K562 (cell line): ENCODE measurements at regions not wholly inside any gene's neighbourhood (a gene's known extent, or its start where the extent isn't known, plus 50 kb on each side); places are given as distances from the start of the nearest gene placed in this dataset.

Experiments used
- ATAC-seq: fragments of 200-7000 bp; cut with Tn5 transposase; 3 replicates; pipeline ENCODE4 v1.9.1; 2020; ENCODE audit warnings: moderate library complexity
- BruUV-seq: library from RNA; stranded (reverse); fragments of 400-500 nt; replicated peaks from 2 replicates; lab custom pipeline; 2021; lab: Mats Ljungman, UMichigan
- CTCF ChIA-PET: fragments of 300-600 bp; formaldehyde crosslinking; extraction: SDS; loops from one replicate; lab custom pipeline; 2021; ENCODE audit warnings: low intra/inter-chr PET ratio; lab: Yijun Ruan, JAX
- POLR2A ChIA-PET: fragments of 300-600, 350-650 bp; sonication (Branson Sonifier 250); formaldehyde crosslinking; extraction: SDS; loops from one replicate; lab custom pipeline; 2021; ENCODE audit warnings: antibody characterized with exemption, inconsistent platforms; lab: Yijun Ruan, JAX
- DNase-seq, 4 experiments: peaks; one replicate each; pipeline versions ENCODE4 v3.0.0 to v3.0.0-alpha.2; 2011 to 2018; ENCODE audit warnings: low spot score in 3 of 4, mixed read lengths in 3 of 4; ENCODE audit errors: extremely low read depth in 1 of 4
- FAIRE-seq: peaks from 2 replicates; lab custom pipeline; 2011; peaks lifted over from hg19 to GRCh38; lab: Jason Lieb, UNC
- H2AFZ ChIP-seq: 2 replicates; pipeline ENCODE4 v1.6.0; 2011; ENCODE audit warnings: low read depth, low read length, control low read depth, inconsistent platforms
- H3K27ac ChIP-seq: fragments of 200-600 bp; 3 replicates; pipeline ENCODE4 v1.8.0; 2011; ENCODE audit warnings: low read depth, mild to moderate bottlenecking, control low read depth, inconsistent platforms, low read length, moderate library complexity, mixed read lengths; ENCODE audit errors: extremely low read depth
- H3K27me3 ChIP-seq, 2 experiments: fragments of 300-600 bp in 1 of 2; 2 replicates in 1 of 2; 3 replicates in 1 of 2; pipeline versions ENCODE4 v1.6.0 to v1.8.0; 2011; ENCODE audit warnings: inconsistent platforms in 2 of 2, low read length in 2 of 2, mild to moderate bottlenecking in 1 of 2, mixed read lengths in 1 of 2, moderate library complexity in 1 of 2; ENCODE audit not compliant: control insufficient read depth in 2 of 2, insufficient read depth in 2 of 2
- H3K36me3 ChIP-seq: fragments of 300-600 bp; 3 replicates; pipeline ENCODE4 v1.8.0; 2011; ENCODE audit warnings: mild to moderate bottlenecking, low read length, inconsistent platforms; ENCODE audit not compliant: control insufficient read depth, insufficient read depth
- H3K4me1 ChIP-seq, 2 experiments: fragments of 200-600 bp in 1 of 2; replicated peaks in 1 of 2; 2 replicates in 1 of 2; 3 replicates in 1 of 2; pipeline versions ENCODE4 v1.5.1 to v1.8.0; 2011; ENCODE audit warnings: inconsistent platforms in 2 of 2, low read length in 2 of 2, mild to moderate bottlenecking in 1 of 2, mixed read lengths in 1 of 2, moderate library complexity in 1 of 2; ENCODE audit not compliant: control insufficient read depth in 2 of 2, insufficient read depth in 2 of 2
- H3K4me2 ChIP-seq: 2 replicates; pipeline ENCODE4 v1.6.1; 2011; ENCODE audit warnings: low read length, control low read depth, inconsistent platforms, mixed read lengths; ENCODE audit not compliant: insufficient read depth
- H3K4me3 ChIP-seq: fragments of 200-600 bp; sonication (generic), shearing (Covaris generic); 2 replicates; pipeline ENCODE4 v1.5.1; 2016; ENCODE audit warnings: control low read depth, inconsistent platforms
- H3K79me2 ChIP-seq: fragments of 200-600 bp; 3 replicates; pipeline ENCODE4 v1.8.0; 2011; ENCODE audit warnings: low read length, inconsistent platforms; ENCODE audit not compliant: control insufficient read depth, insufficient read depth
- H3K9ac ChIP-seq, 2 experiments: 2 replicates each; pipeline versions ENCODE4 v1.6.0 to v1.6.1; 2011; ENCODE audit warnings: low read depth in 2 of 2, low read length in 2 of 2, control low read depth in 1 of 2, inconsistent platforms in 1 of 2, mild to moderate bottlenecking in 1 of 2, mixed read lengths in 1 of 2; ENCODE audit not compliant: insufficient read depth in 1 of 2
- H3K9me1 ChIP-seq: one replicate; pipeline ENCODE4 v1.6.0; 2011; ENCODE audit warnings: inconsistent platforms, mild to moderate bottlenecking, low read length, moderate library complexity; ENCODE audit not compliant: control insufficient read depth, insufficient read depth
- H3K9me3 ChIP-seq: replicated peaks from 2 replicates; pipeline ENCODE4 v1.5.1; 2011; ENCODE audit warnings: low read depth, low read length, inconsistent platforms; ENCODE audit not compliant: control insufficient read depth, insufficient read depth
- H4K20me1 ChIP-seq: replicated peaks from 2 replicates; pipeline ENCODE4 v1.6.1; 2011; ENCODE audit warnings: low read length, inconsistent platforms, mixed read lengths; ENCODE audit not compliant: control insufficient read depth, insufficient read depth
- ADNP ChIP-seq: fragments of 200-800 bp; sonication (Bioruptor generic); IDR thresholded peaks from 2 replicates; pipeline ENCODE4 v1.6.1; 2016; ENCODE audit warnings: missing genetic modification characterization, missing compliant biosample characterization
- ATF7 ChIP-seq: fragments of 450-650 bp; IDR thresholded peaks from 2 replicates; pipeline ENCODE4 v1.7.1; 2014; ENCODE audit warnings: mild to moderate bottlenecking, moderate library complexity
- CREM ChIP-seq: IDR thresholded peaks from 2 replicates; pipeline ENCODE4 v1.6.1; 2014; ENCODE audit warnings: antibody characterized with exemption, low read depth
- GABPB1 ChIP-seq: sonication (generic); formaldehyde crosslinking; IDR thresholded peaks from 2 replicates; pipeline ENCODE4 v1.8.0; 2022; ENCODE audit warnings: mild to moderate bottlenecking, missing genetic modification reagents
- JUN ChIP-seq, 2 experiments: sonication (generic) in 1 of 2; formaldehyde crosslinking in 1 of 2; IDR thresholded peaks; 2 replicates each; pipeline versions ENCODE4 v1.6.1 to v1.8.0; 2012 to 2022; ENCODE audit warnings: borderline replicate concordance in 2 of 2, mild to moderate bottlenecking in 2 of 2, improper control_type of control experiment in 1 of 2, low read depth in 1 of 2, low read length in 1 of 2, missing genetic modification reagents in 1 of 2
- MEF2D ChIP-seq: conservative IDR thresholded peaks from 2 replicates; pipeline ENCODE4 v1.6.1; 2016; ENCODE audit warnings: low read depth, missing genetic modification characterization, missing compliant biosample characterization
- MTA2 ChIP-seq: fragments of 450-650 bp; IDR thresholded peaks from 2 replicates; pipeline ENCODE4 v1.6.1; 2016; ENCODE audit warnings: low read depth
- MYBL2 ChIP-seq, 2 experiments: fragments of 450-650 bp in 1 of 2; sonication (generic) in 1 of 2; formaldehyde crosslinking in 1 of 2; IDR thresholded peaks; 2 replicates each; pipeline versions ENCODE4 v1.6.1 to v1.8.1; 2017 to 2022; ENCODE audit warnings: borderline replicate concordance in 1 of 2, inconsistent platforms in 1 of 2, low read depth in 1 of 2, mild to moderate bottlenecking in 1 of 2, missing genetic modification reagents in 1 of 2, moderate library complexity in 1 of 2
- NCOR1 ChIP-seq: fragments of 450-650 bp; IDR thresholded peaks from 2 replicates; pipeline ENCODE4 v1.6.1; 2016; ENCODE audit warnings: mild to moderate bottlenecking, moderate library complexity
- NFE2L1 ChIP-seq: fragments of 450-650 bp; IDR thresholded peaks from 2 replicates; pipeline ENCODE4 v1.6.1; 2016; ENCODE audit warnings: missing genetic modification characterization, low read depth, mild to moderate bottlenecking, missing compliant biosample characterization, moderate library complexity, borderline replicate concordance
- NR2C2 ChIP-seq, 2 experiments: fragments of 200-800 bp in 1 of 2; sonication (Bioruptor generic) in 1 of 2; sonication (generic) in 1 of 2; formaldehyde crosslinking in 1 of 2; IDR thresholded peaks; 2 replicates each; pipeline versions ENCODE4 v1.6.1 to v1.8.0; 2016 to 2022; ENCODE audit warnings: mild to moderate bottlenecking in 1 of 2, missing compliant biosample characterization in 1 of 2, missing genetic modification characterization in 1 of 2, missing genetic modification reagents in 1 of 2
- RAD21 ChIP-seq, 2 experiments: fragments of 250-450 bp in 1 of 2; fragments of 450-650 bp in 1 of 2; sonication (Bioruptor Pico) in 1 of 2; formaldehyde crosslinking in 1 of 2; IDR thresholded peaks in 1 of 2; conservative IDR thresholded peaks in 1 of 2; 2 replicates each; pipeline versions ENCODE4 v1.4.0 to v1.8.0; 2020 to 2022; ENCODE audit warnings: mild to moderate bottlenecking in 2 of 2, moderate library complexity in 1 of 2
- SRF ChIP-seq, 2 experiments: fragments of 250-450, 450-650 bp in 1 of 2; sonication (Bioruptor Pico) in 1 of 2; sonication (generic) in 1 of 2; formaldehyde crosslinking; IDR thresholded peaks; 2 replicates each; pipeline versions ENCODE4 v1.5.0 to v1.5.1; 2020 to 2022; ENCODE audit warnings: mild to moderate bottlenecking in 1 of 2, missing genetic modification reagents in 1 of 2
- SUPT5H ChIP-seq: fragments of 450-650 bp; IDR thresholded peaks from 2 replicates; pipeline ENCODE4 v1.6.1; 2016
- ZNF79 ChIP-seq: fragments of 250-450 bp; sonication (Bioruptor Pico); IDR thresholded peaks from 2 replicates; pipeline ENCODE4 v1.4.0; 2020; ENCODE audit warnings: low read depth, mild to moderate bottlenecking, moderate library complexity
- WGBS: fragments of 100-300 bp; shearing (Covaris generic); methylation state at CpG from one replicate; pipeline ENCODE4 v1.1.6; 2016; ENCODE audit warnings: low coverage, mixed read lengths; ENCODE audit not compliant: insufficient coverage; ENCODE audit errors: missing lambda C conversion rate; 5-methylcytosine and 5-hydroxymethylcytosine counted together
- in situ Hi-C: fragments of 300-500 bp; cut with MboI; formaldehyde crosslinking; loops from 4 replicates; pipeline ENCODE4 v1.15.0; 2018; ENCODE audit warnings: inconsistent platforms, mixed read lengths
- intact Hi-C: fragments of 100-400 bp; cut with micrococcal nuclease; formaldehyde crosslinking; loops from 2 replicates; pipeline ENCODE4 v1.14.2; 2022
- TF ChIP-seq, protein P1 (sequence below), 2 experiments: fragments of 450-650 bp; IDR thresholded peaks; 2 replicates each; pipeline ENCODE4 v1.6.1; 2016
- TF ChIP-seq, protein P2 (sequence below), 2 experiments: fragments of 450-650 bp; conservative IDR thresholded peaks; 2 replicates each; pipeline ENCODE4 v1.6.1; 2017; ENCODE audit warnings: mild to moderate bottlenecking in 2 of 2, moderate library complexity in 2 of 2

- H3K27me3 ChIP-seq = no peaks in the 10 kb centered on the region
- H3K36me3 ChIP-seq = no peaks in the 10 kb centered on the region
- intact Hi-C loops (loop anchor here (5.0 kb wide), 1 partner anchor 51 kb away; no protein-coding TSS in a partner anchor), in situ Hi-C loops (no loop called here)
- no peaks in the 10 kb centered on the region for H4K20me1 ChIP-seq
- no peaks in the 10 kb centered on the region for H3K9me1 ChIP-seq
- H3K9ac ChIP-seq = no peak overlapping the region
- H2AFZ ChIP-seq = peak overlapping the region; percentile 28
- peak overlapping the region; percentile 28; the same call in 2 of the 3 replicates for H3K27ac ChIP-seq
- POLR2A ChIA-PET = interaction anchor here (1.0 kb wide), 1 partner anchor 9 kb away, joined by 4 read pairs; no protein-coding TSS in a partner anchor
- peak; percentile 87 for ATAC-seq
- FAIRE-seq = peak; percentile 89
- DNase-seq = peak; percentile 46 to 77 (median 53)
- H3K4me2 ChIP-seq = peak overlapping the region; percentile 20; the same call in 1 of the 2 replicates
- no TSS peak for BruUV-seq
- peaks cover 0 to 25% of the 10 kb centered on the region in 2 experiments; a peak in 3 of 5 replicates for H3K4me1 ChIP-seq
- peaks cover 1% of the 10 kb centered on the region; the same call in 1 of the 2 replicates for H3K9me3 ChIP-seq
- CTCF ChIA-PET = no interaction called here
- 0% methylated on average over 4 of the region's 4 CpGs for WGBS
- no peak overlapping the region for H3K4me3 ChIP-seq
- no peaks in the 10 kb centered on the region for H3K79me2 ChIP-seq
- peak in 1 of 2 experiments; percentile 22; a peak in 2 of 4 replicates for TF ChIP-seq RAD21 (CRISPR knock-in tag; conservative IDR thresholded peaks at IDR 0.05 in 1 of 2, IDR thresholded peaks at IDR 0.05 in 1 of 2)
- peak; percentile 92 for TF ChIP-seq ADNP (tag)
- TF ChIP-seq CREM = peak; percentile 16; the same call in 1 of the 2 replicates
- peak; percentile 35; the same call in 1 of the 2 replicates for TF ChIP-seq GABPB1 (CRISPR knock-in tag)
- no peak for TF ChIP-seq NFE2L1 (tag)
- peak; percentile 59; the same call in 1 of the 2 replicates for TF ChIP-seq MEF2D (tag)
- TF ChIP-seq ZNF79 (CRISPR knock-in tag) = no peak
- no peak for TF ChIP-seq SRF (CRISPR knock-in tag; IDR thresholded peaks at IDR 0.05)
- TF ChIP-seq ATF7 = peak; percentile 58; the same call in 1 of the 2 replicates
- TF ChIP-seq, protein P1, sequence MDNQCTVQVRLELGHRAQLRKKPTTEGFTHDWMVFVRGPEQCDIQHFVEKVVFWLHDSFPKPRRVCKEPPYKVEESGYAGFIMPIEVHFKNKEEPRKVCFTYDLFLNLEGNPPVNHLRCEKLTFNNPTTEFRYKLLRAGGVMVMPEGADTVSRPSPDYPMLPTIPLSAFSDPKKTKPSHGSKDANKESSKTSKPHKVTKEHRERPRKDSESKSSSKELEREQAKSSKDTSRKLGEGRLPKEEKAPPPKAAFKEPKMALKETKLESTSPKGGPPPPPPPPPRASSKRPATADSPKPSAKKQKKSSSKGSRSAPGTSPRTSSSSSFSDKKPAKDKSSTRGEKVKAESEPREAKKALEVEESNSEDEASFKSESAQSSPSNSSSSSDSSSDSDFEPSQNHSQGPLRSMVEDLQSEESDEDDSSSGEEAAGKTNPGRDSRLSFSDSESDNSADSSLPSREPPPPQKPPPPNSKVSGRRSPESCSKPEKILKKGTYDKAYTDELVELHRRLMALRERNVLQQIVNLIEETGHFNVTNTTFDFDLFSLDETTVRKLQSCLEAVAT (IDR thresholded peaks at IDR 0.05) = 0 out of 4 replicates have a peak, but pooled peaks of 1 of the 2 experiments have one; percentile 13
- TF ChIP-seq, protein P2, sequence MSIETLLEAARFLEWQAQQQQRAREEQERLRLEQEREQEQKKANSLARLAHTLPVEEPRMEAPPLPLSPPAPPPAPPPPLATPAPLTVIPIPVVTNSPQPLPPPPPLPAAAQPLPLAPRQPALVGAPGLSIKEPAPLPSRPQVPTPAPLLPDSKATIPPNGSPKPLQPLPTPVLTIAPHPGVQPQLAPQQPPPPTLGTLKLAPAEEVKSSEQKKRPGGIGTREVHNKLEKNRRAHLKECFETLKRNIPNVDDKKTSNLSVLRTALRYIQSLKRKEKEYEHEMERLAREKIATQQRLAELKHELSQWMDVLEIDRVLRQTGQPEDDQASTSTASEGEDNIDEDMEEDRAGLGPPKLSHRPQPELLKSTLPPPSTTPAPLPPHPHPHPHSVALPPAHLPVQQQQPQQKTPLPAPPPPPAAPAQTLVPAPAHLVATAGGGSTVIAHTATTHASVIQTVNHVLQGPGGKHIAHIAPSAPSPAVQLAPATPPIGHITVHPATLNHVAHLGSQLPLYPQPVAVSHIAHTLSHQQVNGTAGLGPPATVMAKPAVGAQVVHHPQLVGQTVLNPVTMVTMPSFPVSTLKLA (conservative IDR thresholded peaks at IDR 0.05) = 0 out of 4 replicates have a peak, but pooled peaks of 1 of the 2 experiments have one; percentile 20
- no peak for TF ChIP-seq NR2C2 (CRISPR knock-in tag; IDR thresholded peaks at IDR 0.05)
- 0 out of 2 replicates have a peak, but pooled peaks have one; percentile 25 for TF ChIP-seq NR2C2 (tag; IDR thresholded peaks at IDR 0.05)
- no peak for TF ChIP-seq SUPT5H
- TF ChIP-seq JUN (IDR thresholded peaks at IDR 0.05; ENCODE audit: borderline replicate concordance, low read depth, low read length) = peak; percentile 43; the same call in 1 of the 2 replicates
- no peak for TF ChIP-seq JUN (CRISPR knock-in tag; IDR thresholded peaks at IDR 0.05; ENCODE audit: borderline replicate concordance)
- TF ChIP-seq NCOR1 = peak; percentile 73
- TF ChIP-seq MYBL2 (IDR thresholded peaks at IDR 0.05; ENCODE audit: low read depth) = no peak
- no peak for TF ChIP-seq MYBL2 (CRISPR knock-in tag; IDR thresholded peaks at IDR 0.05; ENCODE audit: borderline replicate concordance)
- peak; percentile 72 for TF ChIP-seq MTA2
These were observed 270.6 kb upstream of the GK2 start for GRCh38 chr4:79678472-79679202.
